Mesendoderm (in vitro differentiated cells): ENCODE measurements at regions not wholly inside any gene's neighbourhood (a gene's known extent, or its start where the extent isn't known, plus 50 kb on each side); places are given as distances from the start of the nearest gene placed in this dataset.
A peak's percentile ranks its signal among the peaks of the same experiment; 100 is the strongest.
"Not testable (repeated sequence)": the region's sequence is repeated elsewhere in the genome, so short reads cannot be mapped to it uniquely, and the experiment has no call there.

ENCODE experiments used
- DNase-seq: peaks from one replicate; pipeline ENCODE4 v3.0.0; 2013
- H2AK5ac ChIP-seq: 2 replicates; pipeline ENCODE4 v1.6.1; 2013; ENCODE audit warnings: low read length, inconsistent platforms
- H2BK120ac ChIP-seq: 2 replicates; pipeline ENCODE4 v1.6.1; 2013; ENCODE audit warnings: low read depth, mild to moderate bottlenecking, low read length, moderate library complexity, mixed read lengths
- H2BK15ac ChIP-seq: replicated peaks from 2 replicates; pipeline ENCODE4 v1.6.1; 2013; ENCODE audit warnings: low read depth, mild to moderate bottlenecking, moderate library complexity
- H2BK5ac ChIP-seq: 2 replicates; pipeline ENCODE4 v1.6.1; 2013; ENCODE audit warnings: low read length, inconsistent platforms
- H3K18ac ChIP-seq: 2 replicates; pipeline ENCODE4 v1.6.1; 2013; ENCODE audit warnings: mild to moderate bottlenecking, low read length, mixed read lengths
- H3K23ac ChIP-seq: one replicate; pipeline ENCODE4 v1.6.1; 2013; ENCODE audit warnings: low read length
- H3K27ac ChIP-seq: 2 replicates; pipeline ENCODE4 v1.5.1; 2013; ENCODE audit warnings: low read depth, mild to moderate bottlenecking, inconsistent platforms, low read length, moderate library complexity
- H3K27me3 ChIP-seq: 2 replicates; pipeline ENCODE4 v1.6.1; 2013; ENCODE audit warnings: low read length, control low read depth, mild to moderate bottlenecking, inconsistent platforms; ENCODE audit not compliant: insufficient read depth, poor library complexity
- H3K36me3 ChIP-seq: 2 replicates; pipeline ENCODE4 v1.6.1; 2013; ENCODE audit warnings: low read length, inconsistent platforms; ENCODE audit not compliant: control insufficient read depth, insufficient read depth
- H3K4ac ChIP-seq: one replicate; pipeline ENCODE4 v1.6.1; 2013; ENCODE audit warnings: low read depth, mild to moderate bottlenecking, low read length, moderate library complexity
- H3K4me1 ChIP-seq: 2 replicates; pipeline ENCODE4 v1.6.1; 2013; ENCODE audit warnings: low read depth, low read length, inconsistent platforms; ENCODE audit not compliant: control insufficient read depth
- H3K4me2 ChIP-seq: 2 replicates; pipeline ENCODE4 v1.6.1; 2013; ENCODE audit warnings: low read length
- H3K4me3 ChIP-seq: 2 replicates; pipeline ENCODE4 v1.5.1; 2013; ENCODE audit warnings: mild to moderate bottlenecking, low read length
- H3K56ac ChIP-seq: one replicate; pipeline ENCODE4 v1.6.1; 2013; ENCODE audit warnings: low read length
- H3K79me1 ChIP-seq: 2 replicates; pipeline ENCODE4 v1.6.1; 2013; ENCODE audit warnings: low read length, inconsistent platforms
- H3K79me2 ChIP-seq: 2 replicates; pipeline ENCODE4 v1.6.1; 2013; ENCODE audit warnings: mild to moderate bottlenecking, low read length; ENCODE audit not compliant: control insufficient read depth, insufficient read depth
- H3K9ac ChIP-seq: 2 replicates; pipeline ENCODE4 v1.6.1; 2013; ENCODE audit warnings: low read length, inconsistent platforms
- H4K5ac ChIP-seq: one replicate; pipeline ENCODE4 v1.6.1; 2013; ENCODE audit warnings: low read length
- H4K8ac ChIP-seq: one replicate; pipeline ENCODE4 v1.6.1; 2013; ENCODE audit warnings: low read depth, mild to moderate bottlenecking, control low read depth, low read length, moderate library complexity
- WGBS: extraction: QIAGEN DNeasy Blood & Tissue Kit; methylation state at CpG from one replicate; pipeline ENCODE4 v1.1.7; 2013; ENCODE audit warnings: low lambda C conversion rate, missing lambda C conversion rate; ENCODE audit not compliant: insufficient coverage; ENCODE audit errors: extremely low coverage; 5-methylcytosine and 5-hydroxymethylcytosine counted together

DNA sequence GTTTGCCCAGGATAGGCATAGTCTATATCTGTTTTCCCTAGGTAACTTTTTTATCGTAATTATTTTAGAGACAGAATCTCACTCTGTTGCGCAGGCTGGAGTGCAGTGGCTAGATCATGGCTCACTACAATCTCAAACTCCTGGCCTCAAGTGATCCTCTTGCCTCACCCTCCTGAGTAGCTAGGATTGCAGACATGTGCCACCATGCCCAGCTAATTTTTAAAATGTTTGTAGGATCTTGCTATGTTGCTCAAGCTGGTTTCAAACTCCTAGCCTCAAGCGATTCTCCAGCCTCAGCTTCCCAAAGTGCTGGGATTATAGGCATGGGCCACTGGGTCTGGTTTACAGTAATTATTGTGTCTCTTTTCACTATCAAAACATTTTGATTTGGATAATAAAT lies 58.6 kb upstream of the SOX13 start:
- Histone ChIP-seq H3K4me2 (no peak overlapping the region), H3K36me3 (no peaks in the 10 kb centered on the region), H2AK5ac (no peak overlapping the region), H3K23ac (no peak overlapping the region), H3K79me2 (no peaks in the 10 kb centered on the region), H4K8ac (no peak overlapping the region), H3K4me3 (no peak overlapping the region), H2BK120ac (no peak overlapping the region), H3K4ac (no peak overlapping the region), H3K4me1 (peaks cover 9% of the 10 kb centered on the region), H2BK15ac (no peak overlapping the region), H2BK5ac (no peak overlapping the region), H3K9ac (no peak overlapping the region), H3K27me3 (no peaks in the 10 kb centered on the region), H3K18ac (no peak overlapping the region), H3K79me1 (no peaks in the 10 kb centered on the region), H3K56ac (no peak overlapping the region), H4K5ac (no peak overlapping the region), H3K27ac (no peak overlapping the region)
- no peak for DNase-seq
- no CpG with 5 or more reads among the region's 3 CpGs for WGBS

DNA sequence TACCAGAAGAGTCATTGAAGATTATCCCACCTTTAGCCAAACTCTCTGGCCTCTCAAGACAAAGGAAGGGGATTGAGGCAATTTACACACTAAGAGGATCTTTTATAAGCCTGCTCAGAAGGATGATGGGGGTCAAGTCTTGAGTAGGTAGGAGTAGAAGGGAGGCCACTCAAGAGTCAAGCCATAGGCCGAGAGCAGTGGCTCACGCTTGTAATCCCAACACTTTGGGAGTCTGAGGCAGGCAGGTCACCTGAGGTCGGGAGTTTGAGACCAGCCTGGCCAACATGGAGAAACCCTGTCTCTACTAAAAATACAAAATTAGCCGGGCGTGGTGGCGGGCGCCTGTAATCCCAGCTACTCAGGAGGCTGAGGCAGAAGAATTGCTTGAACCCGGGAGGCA lies 58.0 kb upstream of the SOX13 start:
- not testable (repeated sequence) for H3K27me3 ChIP-seq, H2AK5ac ChIP-seq, H3K27ac ChIP-seq, H3K4me1 ChIP-seq, H2BK5ac ChIP-seq, H3K4ac ChIP-seq, H3K79me2 ChIP-seq, H4K8ac ChIP-seq, H3K18ac ChIP-seq, H3K23ac ChIP-seq, H2BK15ac ChIP-seq, H3K36me3 ChIP-seq, H3K79me1 ChIP-seq, DNase-seq, H3K4me3 ChIP-seq, H2BK120ac ChIP-seq, H3K56ac ChIP-seq, H3K4me2 ChIP-seq, H3K9ac ChIP-seq, H4K5ac ChIP-seq
- no CpG with 5 or more reads among the region's 8 CpGs for WGBS

DNA sequence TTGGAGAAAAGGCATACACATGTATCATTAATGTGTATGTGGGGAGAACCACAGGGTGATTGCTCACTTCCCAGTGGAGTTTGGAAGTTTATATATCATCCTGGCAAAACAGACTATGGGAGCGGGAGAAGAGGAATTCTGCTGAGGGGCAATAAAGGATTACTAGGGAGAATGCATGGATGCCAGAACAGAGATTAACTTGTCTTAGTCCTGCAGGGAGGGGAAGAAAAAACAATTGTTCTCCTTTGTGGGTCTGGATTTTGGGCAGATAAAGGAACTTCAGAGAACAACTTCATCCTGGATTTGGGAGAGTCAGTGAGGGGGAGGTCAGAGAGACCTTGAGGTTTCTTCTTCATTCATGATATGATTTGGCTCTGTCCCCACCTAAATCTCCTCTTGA lies 55.9 kb upstream of the SOX13 start:
- peak overlapping the region; percentile 5 for H2BK5ac ChIP-seq
- H3K79me2 ChIP-seq: no peaks in the 10 kb centered on the region
- H3K4me2 ChIP-seq: no peak overlapping the region
- no peak overlapping the region for H3K4ac ChIP-seq
- H2AK5ac ChIP-seq: no peak overlapping the region
- peak overlapping the region; percentile 20 for H3K9ac ChIP-seq
- no peaks in the 10 kb centered on the region for H3K36me3 ChIP-seq
- WGBS: no CpG with 5 or more reads among the region's 1 CpG
- H3K27ac ChIP-seq: peak overlapping the region; percentile 27
- peaks cover 9% of the 10 kb centered on the region for H3K4me1 ChIP-seq
- H3K56ac ChIP-seq: peak overlapping the region; percentile 35
- no peaks in the 10 kb centered on the region for H3K79me1 ChIP-seq
- H4K8ac ChIP-seq: no peak overlapping the region
- no peak overlapping the region for H2BK15ac ChIP-seq
- H3K23ac ChIP-seq: no peak overlapping the region
- no peak overlapping the region for H3K4me3 ChIP-seq
- no peaks in the 10 kb centered on the region for H3K27me3 ChIP-seq
- H4K5ac ChIP-seq: no peak overlapping the region
- DNase-seq: peak; percentile 78
- peak overlapping the region; percentile 18 for H3K18ac ChIP-seq
- no peak overlapping the region for H2BK120ac ChIP-seq

DNA sequence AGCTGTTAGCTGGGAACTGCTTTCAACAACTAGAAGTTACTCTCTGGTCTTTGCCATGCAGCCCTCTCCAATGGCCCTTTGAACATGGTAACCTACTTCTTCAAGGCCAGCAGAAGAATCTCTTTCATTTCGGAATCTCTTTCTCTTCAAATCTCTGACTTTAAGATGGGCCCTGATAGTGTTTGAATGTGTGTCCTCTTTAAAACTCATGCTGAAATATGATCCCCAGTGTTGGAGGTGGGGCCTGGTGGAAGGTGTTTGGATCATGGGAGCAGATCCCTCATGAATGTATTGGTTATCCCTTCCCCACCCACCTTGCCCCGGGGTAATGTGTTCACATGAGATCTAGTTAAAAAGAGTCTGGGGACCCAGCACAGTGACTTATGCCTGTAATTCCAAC lies 54.5 kb upstream of the SOX13 start:
- no peak overlapping the region for H3K23ac ChIP-seq
- no peak for DNase-seq
- no peaks in the 10 kb centered on the region for H3K27me3 ChIP-seq
- peak overlapping the region; percentile 2 for H3K4ac ChIP-seq
- H3K56ac ChIP-seq: peak overlapping the region; percentile 47
- peak overlapping the region; percentile 43 for H3K18ac ChIP-seq
- WGBS: no CpG with 5 or more reads among the region's 2 CpGs
- peaks cover 9% of the 10 kb centered on the region for H3K4me1 ChIP-seq
- no peak overlapping the region for H3K9ac ChIP-seq
- no peaks in the 10 kb centered on the region for H3K36me3 ChIP-seq
- H3K79me2 ChIP-seq: no peaks in the 10 kb centered on the region
- H2BK120ac ChIP-seq: peak overlapping the region; percentile 29
- no peak overlapping the region for H2AK5ac ChIP-seq
- no peak overlapping the region for H4K5ac ChIP-seq
- no peak overlapping the region for H3K4me3 ChIP-seq
- no peaks in the 10 kb centered on the region for H3K79me1 ChIP-seq
- H2BK15ac ChIP-seq: no peak overlapping the region
- H4K8ac ChIP-seq: no peak overlapping the region
- no peak overlapping the region for H3K4me2 ChIP-seq
- H2BK5ac ChIP-seq: peak overlapping the region; percentile 18
- H3K27ac ChIP-seq: no peak overlapping the region
